ENCODE measurements at regions not wholly inside any gene's neighbourhood (a gene's known extent, or its start where the extent isn't known, plus 50 kb on each side); places are given as distances from the start of the nearest gene placed in this dataset.
A peak's percentile ranks its signal among the peaks of the same experiment; 100 is the strongest.

DNA sequence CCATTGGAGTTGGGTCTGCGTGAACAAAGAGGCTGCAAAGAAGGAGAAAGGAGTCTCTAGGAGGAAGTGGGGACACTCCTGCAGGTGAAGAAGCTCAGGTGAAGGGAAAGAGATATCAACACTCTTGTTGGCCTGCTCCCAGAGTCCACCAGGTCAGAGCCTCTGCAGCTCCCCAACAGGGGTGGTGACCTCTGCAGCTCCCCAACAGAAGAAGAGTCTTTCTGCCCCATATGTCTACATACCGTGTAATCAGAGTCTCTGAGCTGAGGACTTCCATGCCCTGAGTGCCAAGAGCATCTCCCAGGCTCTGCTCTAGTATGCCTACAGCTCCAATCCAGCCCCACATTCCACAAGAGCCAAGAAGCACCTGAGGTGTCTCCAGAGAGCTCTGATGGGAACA is 67.4 kb upstream of the TRPC7 start:
- no peak for DNase-seq (ENCODE audit: low read depth)
- H3K4me3 ChIP-seq (ENCODE audit: low read depth, low read length), result no peak overlapping the region
- no peaks in the 10 kb centered on the region for H3K27me3 ChIP-seq (ENCODE audit: control insufficient read depth, insufficient read depth, low read length)
- TF ChIP-seq, protein P1, sequence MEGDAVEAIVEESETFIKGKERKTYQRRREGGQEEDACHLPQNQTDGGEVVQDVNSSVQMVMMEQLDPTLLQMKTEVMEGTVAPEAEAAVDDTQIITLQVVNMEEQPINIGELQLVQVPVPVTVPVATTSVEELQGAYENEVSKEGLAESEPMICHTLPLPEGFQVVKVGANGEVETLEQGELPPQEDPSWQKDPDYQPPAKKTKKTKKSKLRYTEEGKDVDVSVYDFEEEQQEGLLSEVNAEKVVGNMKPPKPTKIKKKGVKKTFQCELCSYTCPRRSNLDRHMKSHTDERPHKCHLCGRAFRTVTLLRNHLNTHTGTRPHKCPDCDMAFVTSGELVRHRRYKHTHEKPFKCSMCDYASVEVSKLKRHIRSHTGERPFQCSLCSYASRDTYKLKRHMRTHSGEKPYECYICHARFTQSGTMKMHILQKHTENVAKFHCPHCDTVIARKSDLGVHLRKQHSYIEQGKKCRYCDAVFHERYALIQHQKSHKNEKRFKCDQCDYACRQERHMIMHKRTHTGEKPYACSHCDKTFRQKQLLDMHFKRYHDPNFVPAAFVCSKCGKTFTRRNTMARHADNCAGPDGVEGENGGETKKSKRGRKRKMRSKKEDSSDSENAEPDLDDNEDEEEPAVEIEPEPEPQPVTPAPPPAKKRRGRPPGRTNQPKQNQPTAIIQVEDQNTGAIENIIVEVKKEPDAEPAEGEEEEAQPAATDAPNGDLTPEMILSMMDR (IDR thresholded peaks at IDR 0.05; ENCODE audit: insufficient read depth, low read length, poor library complexity, severe bottlenecking), result no peak
- H3K36me3 ChIP-seq (ENCODE audit: control insufficient read depth, insufficient read depth, low read length), result no peaks in the 10 kb centered on the region

DNA sequence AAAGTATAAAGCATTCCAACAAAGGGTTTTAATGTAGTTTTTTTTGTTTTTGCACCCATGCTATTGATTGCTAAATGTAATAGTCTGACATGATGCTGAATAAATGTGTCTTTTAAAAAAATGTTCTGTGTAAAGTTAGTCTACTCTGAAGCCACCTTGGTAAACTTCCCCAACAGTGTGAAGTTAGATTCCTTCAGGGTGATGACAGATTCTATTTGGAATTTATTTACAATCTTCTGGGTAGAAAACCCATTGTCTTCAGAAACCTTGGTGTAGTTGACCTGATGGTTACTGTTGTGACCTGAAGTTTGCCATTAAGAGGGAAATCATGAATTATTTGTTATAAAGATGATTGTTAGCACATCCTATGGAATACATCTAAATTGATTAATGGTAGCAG is 64.7 kb upstream of the TRPC7 start:
- Histone ChIP-seq H3K36me3 (ENCODE audit: control insufficient read depth, insufficient read depth, low read length) (no peaks in the 10 kb centered on the region), H3K4me3 (ENCODE audit: low read depth, low read length) (no peak overlapping the region), H3K27me3 (ENCODE audit: control insufficient read depth, insufficient read depth, low read length) (no peaks in the 10 kb centered on the region)
- TF ChIP-seq, protein P1 (IDR thresholded peaks at IDR 0.05; ENCODE audit: insufficient read depth, low read length, poor library complexity, severe bottlenecking), result no peak
- no peak for DNase-seq (ENCODE audit: low read depth)

DNA sequence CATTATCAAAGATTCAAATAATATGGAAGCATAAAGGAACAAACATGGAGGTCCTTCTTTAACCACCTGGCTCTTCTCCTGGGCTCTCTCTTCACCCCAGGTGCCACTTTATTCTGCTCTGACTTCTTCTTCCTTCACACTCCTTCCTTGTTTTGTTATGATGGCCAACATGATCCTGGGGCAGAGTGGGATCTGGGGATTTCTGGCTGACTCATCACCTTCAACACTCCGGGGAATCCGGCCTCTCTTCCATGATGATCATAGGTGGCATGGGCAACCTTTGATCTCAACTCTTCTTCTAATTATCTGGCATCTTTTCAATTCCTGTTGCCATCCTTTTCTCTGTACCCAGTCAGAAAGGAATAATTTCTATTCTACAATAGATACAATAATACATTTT is 62.1 kb upstream of the TRPC7 start:
- TF ChIP-seq, protein P1 (IDR thresholded peaks at IDR 0.05; ENCODE audit: insufficient read depth, low read length, poor library complexity, severe bottlenecking), result no peak
- no peaks in the 10 kb centered on the region for H3K27me3 ChIP-seq (ENCODE audit: control insufficient read depth, insufficient read depth, low read length)
- no peak overlapping the region for H3K4me3 ChIP-seq (ENCODE audit: low read depth, low read length)
- H3K36me3 ChIP-seq (ENCODE audit: control insufficient read depth, insufficient read depth, low read length), result no peaks in the 10 kb centered on the region
- DNase-seq (ENCODE audit: low read depth), result no peak

DNA sequence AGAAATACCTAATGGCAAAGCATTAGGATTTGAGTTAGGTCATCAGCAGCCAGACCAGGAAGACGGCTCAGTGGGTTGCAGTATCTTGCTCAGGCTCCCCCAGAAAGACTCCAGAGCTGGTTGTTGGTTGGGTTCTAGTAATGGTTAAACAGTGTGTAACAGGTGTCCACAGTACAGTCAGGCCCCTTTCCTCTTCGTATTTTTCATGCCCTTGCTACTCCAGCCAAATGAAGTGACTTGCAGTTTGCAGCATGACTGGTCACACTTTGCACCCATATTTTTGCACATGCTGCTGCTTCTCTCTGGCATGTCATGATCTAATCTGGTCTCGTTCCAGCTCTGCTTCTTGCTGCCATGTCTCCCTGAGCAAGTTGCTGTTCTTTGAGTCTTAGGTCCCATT is 60.6 kb upstream of the TRPC7 start:
- Histone ChIP-seq H3K27me3 (ENCODE audit: control insufficient read depth, insufficient read depth, low read length) (no peaks in the 10 kb centered on the region), H3K36me3 (ENCODE audit: control insufficient read depth, insufficient read depth, low read length) (no peaks in the 10 kb centered on the region), H3K4me3 (ENCODE audit: low read depth, low read length) (no peak overlapping the region)
- TF ChIP-seq, protein P1 (IDR thresholded peaks at IDR 0.05; ENCODE audit: insufficient read depth, low read length, poor library complexity, severe bottlenecking), result no peak
- DNase-seq (ENCODE audit: low read depth), result no peak

DNA sequence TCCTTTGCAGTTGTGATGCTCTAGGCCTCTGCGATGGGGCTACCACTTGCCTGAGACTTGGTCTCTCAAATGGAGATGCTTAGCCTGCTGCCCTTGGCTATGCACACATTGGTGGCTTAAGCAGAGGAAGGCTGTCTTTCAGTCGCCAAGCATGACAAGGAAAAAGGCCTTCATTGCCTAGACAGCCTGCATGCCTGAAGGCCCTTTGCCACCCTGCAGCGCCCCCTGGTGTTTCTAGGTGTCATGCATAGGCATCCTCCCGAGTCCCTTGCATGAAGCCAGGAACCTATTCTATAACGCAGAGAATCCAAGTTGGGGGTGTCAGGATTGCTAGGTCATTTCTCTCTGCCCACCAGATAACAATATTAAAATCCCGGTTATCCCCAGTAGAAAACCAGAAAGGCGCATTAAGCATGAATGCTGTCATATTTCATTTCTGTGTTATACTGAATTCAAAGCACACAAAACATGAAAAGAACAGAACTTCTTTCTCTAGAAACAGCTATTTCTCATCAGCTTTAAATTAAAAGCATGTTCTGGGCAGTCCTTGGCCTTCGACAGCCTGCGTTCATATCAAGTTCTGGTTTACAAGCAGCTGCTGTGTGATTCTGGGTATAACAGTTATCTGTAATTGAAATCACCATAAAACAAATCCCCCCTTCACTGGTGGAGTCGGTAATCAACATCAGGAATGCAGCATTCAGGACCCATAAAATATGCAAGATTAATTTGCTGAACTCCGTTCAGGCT is 59.7 kb upstream of the TRPC7 start:
- H3K4me3 ChIP-seq (ENCODE audit: low read depth, low read length), result no peak overlapping the region
- no peaks in the 10 kb centered on the region for H3K36me3 ChIP-seq (ENCODE audit: control insufficient read depth, insufficient read depth, low read length)
- TF ChIP-seq, protein P1 (IDR thresholded peaks at IDR 0.05; ENCODE audit: insufficient read depth, low read length, poor library complexity, severe bottlenecking), result peak; percentile 88
- DNase-seq (ENCODE audit: low read depth), result peak; percentile 12
- H3K27me3 ChIP-seq (ENCODE audit: control insufficient read depth, insufficient read depth, low read length), result no peaks in the 10 kb centered on the region
